GM13976 (cell line): ENCODE measurements at regions not wholly inside any gene's neighbourhood (a gene's known extent, or its start where the extent isn't known, plus 50 kb on each side); places are given as distances from the start of the nearest gene placed in this dataset.

Experiments used
- DNase-seq: peaks from one replicate; pipeline ENCODE4 v3.0.0; 2012; ENCODE audit warnings: low spot score
- CTCF ChIP-seq: IDR thresholded peaks from 2 replicates; pipeline ENCODE4 v1.5.1; 2012; ENCODE audit warnings: borderline replicate concordance, mild to moderate bottlenecking; ENCODE audit not compliant: insufficient read depth; ENCODE audit errors: extremely low read depth, missing control alignments, control extremely low read depth
- in situ Hi-C: fragments of 300-500 bp; cut with MboI; formaldehyde crosslinking; loops from one replicate; pipeline ENCODE4 v1.12.0; 2022; ENCODE audit warnings: low sequenced_read_pairs, mixed read lengths, inconsistent platforms; ENCODE audit not compliant: unreplicated experiment

- in situ Hi-C loops, result no loop called here
- no peak for TF ChIP-seq CTCF
These were observed 240.7 kb upstream of the MBL2 start for GRCh38 chr10:53013201-53013810.

GRCh38 chr10:53009961-53010907, 237.7 kb upstream of the MBL2 start:
- no peak for DNase-seq
- in situ Hi-C loops, result no loop called here
- TF ChIP-seq CTCF, result no peak

More at GRCh38 chr10:53013201-53013810, 240.7 kb upstream of the MBL2 start:
- no peak for DNase-seq

- TF ChIP-seq CTCF, result no peak
These were observed 234.9 kb upstream of the MBL2 start for GRCh38 chr10:53007527-53007842.

GRCh38 chr10:53006663-53007526, 234.3 kb upstream of the MBL2 start:
- in situ Hi-C loops, result no loop called here
- TF ChIP-seq CTCF, result no peak
- no peak for DNase-seq

More at GRCh38 chr10:53007527-53007842, 234.9 kb upstream of the MBL2 start:
- in situ Hi-C loops, result no loop called here
- no peak for DNase-seq

GRCh38 chr10:53005612-53006345, 233.2 kb upstream of the MBL2 start:
- in situ Hi-C loops, result no loop called here
- DNase-seq, result no peak
- no peak for TF ChIP-seq CTCF

GRCh38 chr10:53003094-53003493, 230.5 kb upstream of the MBL2 start:
- no peak for TF ChIP-seq CTCF
- in situ Hi-C loops, result no loop called here
- no peak for DNase-seq
